Neuronal stem cell (in vitro differentiated cells): ENCODE measurements at regions not wholly inside any gene's neighbourhood (a gene's known extent, or its start where the extent isn't known, plus 50 kb on each side); places are given as distances from the start of the nearest gene placed in this dataset.

Experiments used
- DNase-seq: peaks from one replicate; pipeline ENCODE4 v3.0.0-alpha.2; 2013; ENCODE audit warnings: low spot score
- H2AFZ ChIP-seq: one replicate; pipeline ENCODE4 v1.6.1; 2013; ENCODE audit warnings: mild to moderate bottlenecking, low read length, inconsistent platforms
- H2AK5ac ChIP-seq: 2 replicates; pipeline ENCODE4 v1.6.1; 2013; ENCODE audit warnings: low read depth, mild to moderate bottlenecking, inconsistent platforms, low read length, moderate library complexity, mixed read lengths
- H2BK120ac ChIP-seq: 2 replicates; pipeline ENCODE4 v1.6.1; 2013; ENCODE audit warnings: low read depth, mild to moderate bottlenecking, inconsistent platforms, low read length, moderate library complexity, mixed read lengths
- H2BK12ac ChIP-seq: one replicate; pipeline ENCODE4 v1.6.1; 2013; ENCODE audit warnings: low read length, inconsistent platforms
- H2BK15ac ChIP-seq: 2 replicates; pipeline ENCODE4 v1.6.1; 2013; ENCODE audit warnings: mild to moderate bottlenecking, low read length, inconsistent platforms, mixed read lengths
- H2BK5ac ChIP-seq: one replicate; pipeline ENCODE4 v1.6.1; 2013; ENCODE audit warnings: inconsistent platforms, mild to moderate bottlenecking, low read length, moderate library complexity
- H3K14ac ChIP-seq: one replicate; pipeline ENCODE4 v1.6.1; 2013; ENCODE audit warnings: low read length, inconsistent platforms
- H3K18ac ChIP-seq: 2 replicates; pipeline ENCODE4 v1.6.1; 2013; ENCODE audit warnings: low read length, inconsistent platforms
- H3K23ac ChIP-seq: 2 replicates; pipeline ENCODE4 v1.6.1; 2013; ENCODE audit warnings: low read depth, mild to moderate bottlenecking, mixed read lengths, low read length, inconsistent platforms; ENCODE audit not compliant: poor library complexity
- H3K27ac ChIP-seq: replicated peaks from 3 replicates; pipeline ENCODE4 v1.5.1; 2013; ENCODE audit warnings: low read length, inconsistent platforms
- H3K27me3 ChIP-seq, 3 experiments: 2 replicates each; pipeline ENCODE4 v1.6.1; 2013; ENCODE audit warnings: low read length in 3 of 3, mild to moderate bottlenecking in 2 of 3, inconsistent platforms in 1 of 3, low read depth in 1 of 3, mixed read lengths in 1 of 3, moderate library complexity in 1 of 3; ENCODE audit not compliant: control insufficient read depth in 3 of 3, insufficient read depth in 3 of 3
- H3K36me3 ChIP-seq, 2 donors: replicated peaks in 1 of 2; 2 replicates each; pipeline ENCODE4 v1.6.1; 2013; ENCODE audit warnings: low read length in 2 of 2; ENCODE audit not compliant: control insufficient read depth in 2 of 2, insufficient read depth in 2 of 2
- H3K4ac ChIP-seq: 2 replicates; pipeline ENCODE4 v1.6.1; 2013; ENCODE audit warnings: inconsistent platforms, mild to moderate bottlenecking, low read length, moderate library complexity
- H3K4me1 ChIP-seq, 2 donors: 1 replicate in 1 of 2; 2 replicates in 1 of 2; pipeline ENCODE4 v1.6.1; 2013; ENCODE audit warnings: low read length in 2 of 2, low read depth in 1 of 2; ENCODE audit not compliant: control insufficient read depth in 2 of 2, insufficient read depth in 1 of 2
- H3K4me2 ChIP-seq: one replicate; pipeline ENCODE4 v1.6.1; 2013; ENCODE audit warnings: mild to moderate bottlenecking, low read length, inconsistent platforms; ENCODE audit not compliant: insufficient read depth, poor library complexity, severe bottlenecking
- H3K4me3 ChIP-seq, 2 donors: 2 replicates each; pipeline ENCODE4 v1.5.1; 2013; ENCODE audit warnings: low read length in 2 of 2, mild to moderate bottlenecking in 2 of 2, inconsistent platforms in 1 of 2, moderate library complexity in 1 of 2
- H3K79me1 ChIP-seq: one replicate; pipeline ENCODE4 v1.6.1; 2013; ENCODE audit warnings: low read depth, mild to moderate bottlenecking, inconsistent platforms, low read length, moderate library complexity
- H3K9ac ChIP-seq: one replicate; pipeline ENCODE4 v1.6.1; 2013; ENCODE audit warnings: mild to moderate bottlenecking, low read depth, low read length, inconsistent platforms; ENCODE audit not compliant: poor library complexity
- H3K9me3 ChIP-seq, 2 donors: replicated peaks in 1 of 2; 2 replicates each; pipeline versions ENCODE3 to v1.6.1; 2013; ENCODE audit warnings: low read length in 2 of 2, mild to moderate bottlenecking in 2 of 2, inconsistent platforms in 1 of 2, low read depth in 1 of 2, mixed read lengths in 1 of 2, moderate library complexity in 1 of 2; ENCODE audit not compliant: control insufficient read depth in 2 of 2, insufficient read depth in 1 of 2
- H4K8ac ChIP-seq: one replicate; pipeline ENCODE4 v1.6.1; 2013; ENCODE audit warnings: low read depth, mild to moderate bottlenecking, inconsistent platforms, low read length, moderate library complexity
- H4K91ac ChIP-seq: one replicate; pipeline ENCODE4 v1.6.1; 2013; ENCODE audit warnings: low read length, low read depth, mild to moderate bottlenecking, inconsistent platforms; ENCODE audit not compliant: poor library complexity
- WGBS, 2 donors: extraction: QIAGEN DNeasy Blood & Tissue Kit; methylation state at CpG; one replicate each; pipeline ENCODE4 v1.1.7; 2013; ENCODE audit warnings: missing lambda C conversion rate in 2 of 2, mixed read lengths in 1 of 2; ENCODE audit not compliant: insufficient read length in 2 of 2, insufficient replicate concordance in 1 of 2; ENCODE audit errors: extremely low coverage in 2 of 2; 5-methylcytosine and 5-hydroxymethylcytosine counted together

DNA sequence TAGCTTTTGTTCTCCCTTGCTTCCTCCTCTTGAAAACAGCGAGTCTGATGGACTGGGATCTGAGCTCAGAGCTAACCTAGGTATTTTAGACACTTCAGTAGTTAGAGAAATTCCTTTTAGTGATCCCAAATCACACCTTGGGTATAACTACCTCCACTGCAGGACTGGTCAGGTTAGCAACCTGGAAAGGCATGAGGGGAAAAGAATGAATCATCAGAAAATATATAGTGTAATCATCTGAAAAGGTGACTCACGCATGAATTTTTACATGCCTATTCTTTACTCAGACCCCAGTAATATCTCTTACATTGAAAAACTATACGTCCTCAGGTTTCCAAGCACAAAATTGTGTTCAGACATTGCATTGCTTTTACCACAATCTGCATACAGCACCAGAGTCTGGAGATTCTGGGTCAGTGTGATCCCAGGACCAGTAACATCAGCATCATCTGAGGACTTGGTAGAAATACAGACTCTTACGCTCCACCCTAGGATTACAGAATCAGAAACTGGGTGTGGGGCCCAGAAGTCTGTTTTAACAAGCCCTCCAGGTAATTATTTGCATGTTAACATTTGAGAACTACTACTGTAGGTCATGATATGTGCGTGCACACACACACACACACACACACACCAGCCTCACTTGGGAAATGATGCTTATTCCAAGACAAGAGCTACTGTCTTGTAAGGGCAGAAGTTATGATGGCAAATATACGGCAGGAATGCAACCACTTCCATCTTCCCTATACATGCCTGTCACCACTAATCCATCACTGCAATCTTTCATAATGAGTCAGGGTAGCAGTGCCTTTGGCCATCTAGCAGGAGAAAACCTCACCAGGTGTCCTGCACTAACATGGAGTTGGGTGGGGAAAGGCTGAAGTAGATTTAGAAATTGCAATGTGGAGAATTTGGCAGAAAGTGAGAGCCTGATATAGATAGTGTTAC is 271.6 kb upstream of the MAP3K1 start:
- H3K36me3 ChIP-seq: no peaks in the 10 kb centered on the region
- H3K27me3 ChIP-seq: no peaks in the 10 kb centered on the region
- no peak overlapping the region for H3K18ac ChIP-seq
- no peaks in the 10 kb centered on the region for H3K79me1 ChIP-seq
- no peak for DNase-seq
- no peak overlapping the region for H2AK5ac ChIP-seq
- H3K14ac ChIP-seq: no peak overlapping the region
- WGBS, 2 donors: no CpG with 5 or more reads among the region's 6 CpGs
- H3K23ac ChIP-seq: no peak overlapping the region
- H3K4ac ChIP-seq: no peak overlapping the region
- no peak overlapping the region for H2BK120ac ChIP-seq
- peaks cover 0 to 4% of the 10 kb centered on the region in 2 donors for H3K4me1 ChIP-seq
- H3K4me3 ChIP-seq: no peak overlapping the region
- H2BK5ac ChIP-seq: no peak overlapping the region
- no peak overlapping the region for H2BK15ac ChIP-seq
- no peak overlapping the region for H4K91ac ChIP-seq
- H4K8ac ChIP-seq: no peak overlapping the region
- no peak overlapping the region for H3K27ac ChIP-seq
- H3K4me2 ChIP-seq: no peak overlapping the region
- no peak overlapping the region for H2AFZ ChIP-seq
- no peak overlapping the region for H2BK12ac ChIP-seq
- H3K9ac ChIP-seq: no peak overlapping the region
- no peaks in the 10 kb centered on the region for H3K9me3 ChIP-seq

DNA sequence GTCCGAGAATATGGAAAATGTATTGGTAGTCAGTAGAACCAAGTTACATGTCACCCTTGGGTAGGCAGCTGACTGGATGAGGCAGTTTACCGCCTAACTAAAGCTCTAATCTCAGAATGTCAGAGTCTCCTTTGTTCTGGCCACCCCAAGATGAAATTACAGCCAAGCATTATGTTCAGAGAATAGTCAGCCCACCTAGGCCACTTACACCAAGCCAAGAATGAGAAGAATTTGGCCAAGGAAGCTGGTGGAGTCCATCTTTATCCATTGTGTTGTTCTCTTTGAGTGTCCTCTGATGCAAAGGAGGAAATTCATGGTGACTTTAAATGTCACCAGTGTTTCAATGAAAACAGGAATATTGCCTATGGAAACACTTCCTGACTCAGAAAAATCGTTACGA is 275.1 kb upstream of the MAP3K1 start:
- H2BK120ac ChIP-seq: no peak overlapping the region
- no peak overlapping the region for H3K4me2 ChIP-seq
- H3K23ac ChIP-seq: no peak overlapping the region
- H3K9ac ChIP-seq: no peak overlapping the region
- WGBS, 2 donors: no CpG with 5 or more reads among the region's 4 CpGs
- H3K9me3 ChIP-seq: no peaks in the 10 kb centered on the region
- no peak overlapping the region for H2BK5ac ChIP-seq
- H3K4ac ChIP-seq: no peak overlapping the region
- H3K27ac ChIP-seq: no peak overlapping the region
- H4K91ac ChIP-seq: no peak overlapping the region
- no peak overlapping the region for H2BK15ac ChIP-seq
- H3K27me3 ChIP-seq: no peaks in the 10 kb centered on the region
- peaks cover 0 to 1% of the 10 kb centered on the region in 2 donors for H3K4me1 ChIP-seq
- H3K18ac ChIP-seq: no peak overlapping the region
- H3K36me3 ChIP-seq: no peaks in the 10 kb centered on the region
- no peak overlapping the region for H2AK5ac ChIP-seq
- H2AFZ ChIP-seq: no peak overlapping the region
- H4K8ac ChIP-seq: no peak overlapping the region
- H3K4me3 ChIP-seq: no peak overlapping the region
- H3K14ac ChIP-seq: no peak overlapping the region
- H2BK12ac ChIP-seq: no peak overlapping the region
- DNase-seq: no peak
- H3K79me1 ChIP-seq: no peaks in the 10 kb centered on the region

DNA sequence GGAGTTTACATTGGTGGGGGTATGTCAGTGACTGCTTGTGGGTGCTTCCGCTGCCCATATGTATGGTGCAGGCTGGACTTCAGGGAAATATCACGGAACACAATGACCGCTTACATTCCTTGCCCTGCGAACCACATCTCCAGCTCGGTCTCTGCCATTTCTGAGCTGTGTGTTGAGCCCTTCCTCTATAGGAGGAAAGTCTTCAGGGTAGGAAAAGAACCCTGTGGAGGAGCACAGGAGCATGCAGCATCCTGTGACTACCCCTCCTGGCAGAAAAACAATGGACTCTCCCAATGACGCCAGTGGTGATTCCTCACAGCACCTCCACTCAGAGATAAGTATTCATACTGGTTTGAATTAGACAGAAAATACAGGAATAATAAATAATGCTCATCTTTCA is 276.8 kb upstream of the MAP3K1 start:
- Histone ChIP-seq H3K27me3 (no peaks in the 10 kb centered on the region), H3K4ac (no peak overlapping the region), H3K4me1 (no peaks in the 10 kb centered on the region), H4K8ac (no peak overlapping the region), H3K14ac (no peak overlapping the region), H3K27ac (no peak overlapping the region), H3K4me3 (no peak overlapping the region), H2BK12ac (no peak overlapping the region), H2BK5ac (no peak overlapping the region), H2AK5ac (no peak overlapping the region), H2BK15ac (no peak overlapping the region), H3K79me1 (no peaks in the 10 kb centered on the region), H3K23ac (no peak overlapping the region), H2AFZ (no peak overlapping the region), H3K36me3 (no peaks in the 10 kb centered on the region), H2BK120ac (no peak overlapping the region), H3K18ac (no peak overlapping the region), H4K91ac (no peak overlapping the region), H3K9ac (no peak overlapping the region), H3K4me2 (no peak overlapping the region), H3K9me3 (no peaks in the 10 kb centered on the region)
- WGBS, 2 donors: no CpG with 5 or more reads among the region's 6 CpGs
- no peak for DNase-seq

DNA sequence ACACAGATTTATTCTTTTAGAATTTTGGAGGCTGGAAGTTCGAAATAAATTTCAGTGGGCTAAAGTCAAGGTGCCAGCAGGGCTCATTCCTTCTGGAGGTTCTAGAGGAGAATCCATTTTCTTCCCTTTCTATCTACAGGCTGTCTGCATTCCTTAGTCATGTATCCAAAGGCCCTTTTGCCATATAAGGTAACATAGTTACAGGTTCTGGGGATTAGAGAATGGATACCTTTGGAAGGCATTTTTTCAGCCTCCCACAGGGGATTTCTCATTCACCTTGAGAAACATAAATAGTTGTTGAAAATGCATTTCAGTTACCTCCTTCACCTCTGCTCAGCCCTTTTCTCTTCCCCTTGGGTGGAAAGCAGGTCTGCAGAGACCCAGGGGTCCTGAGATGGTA is 280.0 kb upstream of the MAP3K1 start:
- DNase-seq: no peak
- H2AFZ ChIP-seq: no peak overlapping the region
- H3K27ac ChIP-seq: no peak overlapping the region
- H3K9ac ChIP-seq: no peak overlapping the region
- WGBS, 2 donors: no CpG with 5 or more reads among the region's 1 CpG
- H3K9me3 ChIP-seq: no peaks in the 10 kb centered on the region
- no peak overlapping the region for H3K4me3 ChIP-seq
- no peaks in the 10 kb centered on the region for H3K4me1 ChIP-seq
- H3K14ac ChIP-seq: no peak overlapping the region
- no peaks in the 10 kb centered on the region for H3K79me1 ChIP-seq
- no peak overlapping the region for H2BK12ac ChIP-seq
- no peak overlapping the region for H3K18ac ChIP-seq
- no peak overlapping the region for H2BK15ac ChIP-seq
- no peak overlapping the region for H2BK5ac ChIP-seq
- H3K4me2 ChIP-seq: no peak overlapping the region
- H3K4ac ChIP-seq: no peak overlapping the region
- H4K8ac ChIP-seq: no peak overlapping the region
- H2AK5ac ChIP-seq: no peak overlapping the region
- no peaks in the 10 kb centered on the region for H3K27me3 ChIP-seq
- no peaks in the 10 kb centered on the region for H3K36me3 ChIP-seq
- no peak overlapping the region for H2BK120ac ChIP-seq
- no peak overlapping the region for H3K23ac ChIP-seq
- no peak overlapping the region for H4K91ac ChIP-seq
